Stimulated activated CD8-positive, alpha-beta memory T cell treated with anti-CD3 and anti-CD28 coated beads, Interleukin-4, amount 100 ng/mL, for 48 hours (primary cell): ENCODE measurements at regions not wholly inside any gene's neighbourhood (a gene's known extent, or its start where the extent isn't known, plus 50 kb on each side); places are given as distances from the start of the nearest gene placed in this dataset.
"Not testable (repeated sequence)": the region's sequence is repeated elsewhere in the genome, so short reads cannot be mapped to it uniquely, and the experiment has no call there.

Experiments
- DNase-seq: peaks from one replicate; pipeline ENCODE4 v3.0.0-alpha.2; 2020

DNA sequence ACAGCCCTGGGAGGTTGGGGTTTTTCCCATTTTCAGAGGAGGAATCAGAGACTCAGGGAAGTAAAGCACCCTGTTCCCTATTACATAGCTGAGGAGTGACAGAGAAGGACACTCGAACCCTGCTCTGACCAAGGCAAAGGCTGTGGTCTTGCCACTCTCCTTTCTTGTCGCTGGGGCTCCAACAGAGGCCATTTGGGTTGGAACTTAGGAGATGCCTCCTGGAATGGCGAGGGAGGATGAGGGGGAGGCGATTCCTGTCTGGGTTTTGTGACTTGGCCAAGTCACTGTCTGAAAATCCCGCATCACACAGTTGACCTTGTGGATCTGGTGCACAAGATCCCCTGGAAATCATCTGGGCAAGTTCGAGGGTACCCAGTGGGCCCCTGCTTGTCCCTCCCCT is 64.0 kb upstream of the HAND1 start:
- DNase-seq, result no peak

DNA sequence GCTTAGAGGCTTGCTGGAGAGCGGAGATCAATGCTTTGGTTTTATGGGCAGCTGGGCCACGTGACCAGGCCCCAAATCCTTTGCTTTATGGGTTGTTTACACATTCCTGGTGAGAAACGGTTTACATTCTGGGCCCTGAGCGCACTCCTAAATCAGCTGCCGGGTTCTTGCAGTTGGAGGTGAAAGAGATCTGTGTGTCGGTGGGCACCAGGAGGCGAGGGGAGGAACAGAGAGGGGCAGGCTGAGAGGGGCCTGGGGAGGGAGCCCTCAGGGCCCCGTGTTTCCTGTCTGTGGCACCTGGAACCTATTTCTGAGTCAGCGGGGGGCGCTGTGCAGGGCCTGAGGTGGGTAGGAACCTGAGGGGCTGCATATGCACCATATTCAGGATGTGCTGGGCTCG is 63.5 kb upstream of the HAND1 start:
- peak; percentile 47 for DNase-seq

GRCh38 chr5:154540600-154540999 is 62.6 kb upstream of the HAND1 start:
- no peak for DNase-seq

- DNase-seq, result no peak
Measured at GRCh38 chr5:154538492-154538891, 60.5 kb upstream of the HAND1 start.

DNA sequence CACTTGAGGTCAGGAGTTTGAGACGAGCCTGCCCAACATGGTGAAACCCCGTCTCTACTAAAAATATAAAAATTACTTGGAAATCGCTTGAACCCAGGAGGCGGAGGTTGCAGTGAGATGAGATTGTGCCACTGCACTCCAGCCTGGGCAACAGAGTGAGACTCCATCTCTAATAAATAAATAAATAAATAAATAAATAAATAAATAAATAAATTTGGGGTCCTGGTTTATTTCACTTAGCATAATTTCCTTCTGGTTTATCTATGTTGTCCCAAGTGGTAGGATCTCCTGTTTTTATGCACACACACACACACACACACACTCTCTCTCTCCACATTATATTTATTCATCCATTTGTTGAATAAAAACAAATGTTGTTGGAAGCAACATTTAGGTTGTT is 58.4 kb upstream of the HAND1 start:
- not testable (repeated sequence) for DNase-seq

DNA sequence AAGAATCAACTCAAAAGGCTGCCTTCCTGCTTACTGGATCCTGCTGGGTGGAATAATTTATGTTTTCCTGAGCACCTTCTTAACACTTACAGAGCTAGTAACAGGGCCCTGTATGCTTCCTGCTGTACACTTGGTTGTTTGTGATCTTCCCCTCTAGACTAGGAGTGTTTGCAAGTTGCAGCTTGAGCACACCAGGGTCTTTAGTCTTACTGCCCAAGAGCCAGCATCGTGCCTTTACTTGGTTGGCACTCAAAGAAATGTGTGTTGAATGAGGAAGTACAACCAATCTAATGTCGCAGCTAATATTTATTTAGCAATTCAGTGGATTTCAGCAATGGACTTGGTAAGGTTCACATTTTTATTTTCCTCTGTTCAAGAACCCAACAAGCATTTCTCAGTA is 57.5 kb upstream of the HAND1 start:
- no peak for DNase-seq

DNA sequence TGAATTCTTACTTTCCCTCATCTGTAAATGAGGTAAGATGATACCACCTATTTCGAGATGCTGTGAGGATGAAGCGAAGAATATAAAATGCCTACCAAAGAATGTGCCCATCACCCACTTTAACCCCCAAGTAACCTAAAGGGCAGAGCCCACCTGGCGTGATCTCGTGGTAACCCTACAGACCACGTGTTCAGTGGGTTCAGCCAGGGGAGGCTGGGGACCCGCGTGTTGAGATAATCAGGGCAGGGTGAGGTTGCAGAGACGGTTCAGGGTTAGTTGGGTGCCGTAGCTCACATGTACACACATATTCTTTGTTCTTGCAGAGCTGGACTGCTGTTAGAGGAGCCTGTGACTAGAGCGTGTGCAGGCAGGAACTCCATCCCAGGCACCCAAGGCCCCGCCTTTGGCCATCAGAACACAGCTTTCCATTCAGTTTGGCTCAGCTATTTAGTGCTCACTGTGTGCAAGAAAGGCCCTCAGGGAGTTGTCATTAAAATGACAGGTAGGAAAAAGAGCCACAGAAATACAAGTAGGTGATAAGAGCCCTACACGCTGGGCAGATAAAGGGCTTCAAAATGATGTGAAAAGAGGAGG is 56.5 kb upstream of the HAND1 start:
- no peak for DNase-seq

DNA sequence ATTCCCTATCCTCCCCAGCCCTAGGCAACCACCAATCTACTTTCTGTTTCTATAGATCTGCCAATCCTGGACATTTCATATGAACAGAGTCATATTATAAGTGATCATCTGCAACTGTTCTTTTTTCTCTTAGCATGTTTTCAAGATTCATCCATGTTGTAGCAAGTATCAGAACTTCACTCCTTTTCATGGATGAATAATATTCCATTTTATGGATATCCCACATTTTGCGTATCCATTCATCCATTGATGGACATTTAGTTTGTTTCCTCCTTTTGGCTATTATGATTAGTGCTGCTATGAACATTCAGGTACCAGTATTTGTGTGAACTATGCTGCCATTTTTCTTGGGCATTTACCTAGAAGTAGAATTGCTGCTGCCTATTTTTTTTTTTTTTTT is 51.3 kb upstream of the HAND1 start:
- no peak for DNase-seq

DNA sequence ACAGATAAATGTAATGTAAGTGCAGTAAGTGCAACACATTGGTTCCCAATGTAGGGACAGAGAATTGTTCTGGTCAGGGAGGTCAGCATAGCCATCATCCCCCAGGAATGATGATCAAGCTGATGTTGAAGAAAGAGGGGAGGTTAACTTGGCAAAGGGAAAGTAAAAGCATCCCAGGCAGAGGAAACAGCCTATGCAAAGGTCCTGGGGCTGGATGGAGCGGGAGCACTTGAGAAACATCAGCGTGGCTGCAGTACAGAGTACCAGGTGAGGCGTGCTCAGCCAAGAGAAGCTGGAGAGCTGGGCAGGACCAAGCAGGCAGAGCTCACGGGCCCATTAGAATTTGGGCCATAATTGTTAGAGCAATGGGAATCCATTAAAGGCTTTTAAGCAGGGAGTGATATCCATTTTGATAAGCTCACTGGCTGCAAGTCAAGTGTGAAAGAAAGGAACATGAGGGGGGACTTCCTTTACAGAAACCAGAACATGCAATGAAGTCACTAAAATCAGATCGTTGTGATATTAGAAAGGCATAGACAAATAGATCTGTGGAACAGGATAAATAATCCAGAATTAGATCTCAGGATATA is 50.1 kb upstream of the HAND1 start:
- DNase-seq, result no peak
